CD4-positive, alpha-beta T cell (primary cell): ENCODE measurements at regions not wholly inside any gene's neighbourhood (a gene's known extent, or its start where the extent isn't known, plus 50 kb on each side); places are given as distances from the start of the nearest gene placed in this dataset.

Experiments used
- ATAC-seq: fragments of 200-7000 bp; cut with Tn5 transposase; one replicate; pipeline ENCODE4 v1.10.0; 2022; ENCODE audit warnings: mild to moderate bottlenecking; ENCODE audit not compliant: poor library complexity
- CTCF ChIA-PET: fragments of 350-600 bp; sonication (Branson Sonifier 250); formaldehyde crosslinking; loops from one replicate; lab custom pipeline; 2021; ENCODE audit warnings: antibody characterized with exemption, inconsistent platforms; lab: Charles Lee
- POLR2A ChIA-PET: fragments of 350-600 bp; sonication (Branson Sonifier 250); formaldehyde crosslinking; loops from one replicate; lab custom pipeline; 2021; ENCODE audit warnings: antibody characterized with exemption, inconsistent platforms; lab: Charles Lee
- DNase-seq, 14 experiments: peaks; one replicate each; pipeline ENCODE4 v3.0.0-alpha.2; 2013 to 2020; ENCODE audit warnings: mixed read lengths in 2 of 14
- H3K27ac ChIP-seq, 2 donors: one replicate each; pipeline versions ENCODE4 v1.5.1 to v1.7.0; 2013; ENCODE audit warnings: low read length in 2 of 2, low read depth in 1 of 2, mild to moderate bottlenecking in 1 of 2
- H3K27me3 ChIP-seq, 2 experiments: 1 replicate in 1 of 2; 2 replicates in 1 of 2; pipeline versions ENCODE4 v1.6.1 to v1.7.0; 2013; ENCODE audit warnings: low read length in 2 of 2, control low read depth in 1 of 2, mild to moderate bottlenecking in 1 of 2, moderate library complexity in 1 of 2; ENCODE audit not compliant: insufficient read depth in 2 of 2, control insufficient read depth in 1 of 2
- H3K36me3 ChIP-seq: one replicate; pipeline ENCODE4 v1.6.1; 2013; ENCODE audit warnings: low read length, control low read depth; ENCODE audit not compliant: insufficient read depth
- H3K4me1 ChIP-seq: one replicate; pipeline ENCODE4 v1.6.1; 2013; ENCODE audit warnings: low read length, control low read depth; ENCODE audit not compliant: insufficient read depth
- H3K4me3 ChIP-seq: one replicate; pipeline ENCODE4 v1.5.1; 2013; ENCODE audit warnings: mild to moderate bottlenecking, low read length, moderate library complexity
- H3K9me3 ChIP-seq, 2 experiments: 1 replicate in 1 of 2; 2 replicates in 1 of 2; pipeline versions ENCODE4 v1.6.1 to v1.7.0; 2013; ENCODE audit warnings: low read length in 2 of 2, mild to moderate bottlenecking in 2 of 2, control low read depth in 1 of 2, moderate library complexity in 1 of 2; ENCODE audit not compliant: control insufficient read depth in 1 of 2, insufficient read depth in 1 of 2
- H3K27ac Mint-ChIP-seq: one replicate; pipeline ENCODE4 v1.8.0; 2020; ENCODE audit warnings: mixed read lengths
- H3K27me3 Mint-ChIP-seq: one replicate; pipeline ENCODE4 v1.8.0; 2021; ENCODE audit warnings: mixed read lengths
- H3K36me3 Mint-ChIP-seq: one replicate; pipeline ENCODE4 v1.8.0; 2021; ENCODE audit warnings: low read depth, mixed read lengths
- H3K4me1 Mint-ChIP-seq: one replicate; pipeline ENCODE4 v1.8.0; 2021; ENCODE audit warnings: low read depth, mixed read lengths
- H3K4me3 Mint-ChIP-seq: one replicate; pipeline ENCODE4 v1.8.0; 2020; ENCODE audit warnings: mild to moderate bottlenecking, mixed read lengths
- H3K9me3 Mint-ChIP-seq: one replicate; pipeline ENCODE4 v1.8.0; 2020; ENCODE audit warnings: mixed read lengths
- CTCF ChIP-seq: fragments of 200-600 bp; IDR thresholded peaks from one replicate; pipeline ENCODE4 v1.8.0; 2022; ENCODE audit warnings: antibody characterized with exemption, mild to moderate bottlenecking
- intact Hi-C, 2 experiments: fragments of 100-400 bp; cut with DNase I in 1 of 2; cut with micrococcal nuclease in 1 of 2; formaldehyde crosslinking; loops; one replicate each; pipeline versions ENCODE4 v1.15.1 to v1.9.0; 2023 to 2025; cut with DNase I, micrococcal nuclease

- Histone ChIP-seq H3K4me1 (no peaks in the 10 kb centered on the region), H3K36me3 (no peaks in the 10 kb centered on the region), H3K9me3 (no peaks in the 10 kb centered on the region), H3K4me3 (no peak overlapping the region), H3K27me3 (peaks cover 0 to 12% of the 10 kb centered on the region in 2 experiments), H3K27ac (no peak overlapping the region)
- intact Hi-C loops = no loop called here
- DNase-seq (no peak), ATAC-seq (no peak)
- POLR2A ChIA-PET = no interaction called here
- H3K4me1 Mint-ChIP-seq = no peaks in the 10 kb centered on the region
- H3K27me3 Mint-ChIP-seq = peaks cover 18% of the 10 kb centered on the region
- TF ChIP-seq CTCF = no peak
- no peaks in the 10 kb centered on the region for H3K9me3 Mint-ChIP-seq
- CTCF ChIA-PET = no interaction called here
- no peak overlapping the region for H3K4me3 Mint-ChIP-seq
- H3K27ac Mint-ChIP-seq = no peak overlapping the region
- no peaks in the 10 kb centered on the region for H3K36me3 Mint-ChIP-seq
Observed at GRCh38 chr22:47847131-47847890, 1084.9 kb downstream of the TBC1D22A start.

GRCh38 chr22:47846206-47846605 lies 1083.8 kb downstream of the TBC1D22A start:
- Histone ChIP-seq H3K27me3 (peaks cover 0 to 11% of the 10 kb centered on the region in 2 experiments), H3K4me3 (no peak overlapping the region), H3K27ac (no peak overlapping the region), H3K9me3 (no peaks in the 10 kb centered on the region), H3K36me3 (no peaks in the 10 kb centered on the region), H3K4me1 (no peaks in the 10 kb centered on the region)
- H3K27me3 Mint-ChIP-seq = peaks cover 23% of the 10 kb centered on the region
- ChIA-PET POLR2A (no interaction called here), CTCF (no interaction called here)
- no peak overlapping the region for H3K4me3 Mint-ChIP-seq
- TF ChIP-seq CTCF = no peak
- H3K9me3 Mint-ChIP-seq = no peaks in the 10 kb centered on the region
- H3K36me3 Mint-ChIP-seq = no peaks in the 10 kb centered on the region
- H3K27ac Mint-ChIP-seq = no peak overlapping the region
- DNase-seq (no peak), ATAC-seq (no peak)
- intact Hi-C loops = no loop called here
- H3K4me1 Mint-ChIP-seq = no peaks in the 10 kb centered on the region

GRCh38 chr22:47842119-47842518 lies 1079.7 kb downstream of the TBC1D22A start:
- Histone ChIP-seq H3K4me1 (no peaks in the 10 kb centered on the region), H3K9me3 (no peaks in the 10 kb centered on the region), H3K27ac (no peak overlapping the region), H3K4me3 (no peak overlapping the region), H3K36me3 (no peaks in the 10 kb centered on the region), H3K27me3 (peaks cover 0 to 2% of the 10 kb centered on the region in 2 experiments)
- intact Hi-C loops = no loop called here
- Mint-ChIP-seq H3K27ac (no peak overlapping the region), H3K36me3 (no peaks in the 10 kb centered on the region), H3K4me3 (no peak overlapping the region), H3K27me3 (peaks cover 31% of the 10 kb centered on the region), H3K9me3 (no peaks in the 10 kb centered on the region), H3K4me1 (no peaks in the 10 kb centered on the region)
- ATAC-seq (no peak), DNase-seq (no peak)
- ChIA-PET CTCF (no interaction called here), POLR2A (no interaction called here)
- no peak for TF ChIP-seq CTCF
